ENCODE measurements at regions not wholly inside any gene's neighbourhood (a gene's known extent, or its start where the extent isn't known, plus 50 kb on each side); places are given as distances from the start of the nearest gene placed in this dataset.

DNA sequence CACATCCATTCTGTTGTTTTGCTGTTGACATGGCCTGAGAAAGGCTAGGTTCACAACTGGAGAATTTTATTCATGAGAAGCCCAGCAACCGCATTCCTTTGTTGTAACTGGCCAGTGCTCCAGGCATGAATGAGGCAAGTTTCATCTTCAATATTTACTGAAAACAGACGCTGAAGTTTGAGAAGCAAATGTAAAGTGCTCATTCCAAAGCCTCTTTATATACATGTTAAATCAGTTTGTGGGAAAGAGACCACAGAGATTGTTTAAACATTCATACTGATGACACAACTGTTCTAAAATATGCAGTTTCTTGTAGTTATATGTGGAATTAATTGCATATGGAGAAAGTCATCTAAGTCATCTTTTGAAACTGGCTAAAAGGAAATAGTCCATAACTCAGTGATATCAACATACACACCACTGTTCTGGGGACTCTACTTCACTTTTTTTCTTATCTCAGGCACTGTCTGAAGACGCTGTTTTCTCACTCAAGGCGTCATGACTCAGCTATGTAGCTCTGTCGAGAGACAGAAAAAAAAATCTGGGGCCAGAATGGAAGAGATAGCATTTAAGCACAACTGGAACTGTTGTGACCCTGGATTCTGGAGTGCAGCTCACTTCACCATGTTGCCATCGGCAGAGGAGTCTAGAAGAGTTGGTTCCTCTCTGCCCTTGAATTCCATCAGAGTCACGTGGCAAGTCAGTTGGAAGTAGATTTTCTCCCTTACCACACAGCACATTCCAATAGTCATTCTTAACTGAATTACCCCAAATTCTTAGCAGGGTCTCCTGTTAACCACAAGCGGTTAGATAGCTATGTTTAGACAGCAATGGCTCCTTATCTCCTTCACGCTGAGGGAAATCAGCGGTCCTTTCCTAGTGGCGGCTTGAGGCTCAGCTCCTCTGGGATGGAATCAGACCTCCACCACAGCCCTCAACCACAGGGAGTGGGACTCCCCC, 258.4 kb upstream of the HMGA2 start:
- Mint-ChIP-seq H3K4me3 (no peak overlapping the region), H3K36me3 (ENCODE audit: low read depth) (no peaks in the 10 kb centered on the region), H3K27me3 (peaks cover 8% of the 10 kb centered on the region), H3K27ac (no peak overlapping the region), H3K9me3 (no peaks in the 10 kb centered on the region), H3K4me1 (no peaks in the 10 kb centered on the region)
- DNase-seq, result no peak
- intact Hi-C loops (cut with micrococcal nuclease), result no loop called here

DNA sequence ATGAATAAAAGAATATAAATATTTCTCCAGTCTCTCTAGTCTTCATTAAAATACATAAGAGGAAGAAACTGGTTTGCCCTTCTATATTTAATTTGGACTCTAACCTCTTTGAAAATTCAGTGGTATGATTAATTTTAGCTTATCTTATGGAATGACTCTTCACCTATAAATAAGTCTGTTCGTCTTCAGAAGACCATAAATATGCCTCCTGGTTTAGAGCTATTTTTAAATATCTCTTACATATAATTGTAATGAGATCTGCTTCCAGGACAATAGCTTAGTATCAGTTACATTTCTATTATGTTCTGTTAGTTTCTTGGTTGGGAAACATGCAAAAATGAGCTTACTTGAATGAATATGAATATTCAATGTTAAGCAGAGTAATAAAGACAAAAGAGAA, 257.5 kb upstream of the HMGA2 start:
- no peaks in the 10 kb centered on the region for H3K36me3 Mint-ChIP-seq (ENCODE audit: low read depth)
- DNase-seq, result no peak
- H3K27me3 Mint-ChIP-seq, result peaks cover 8% of the 10 kb centered on the region
- no peak overlapping the region for H3K4me3 Mint-ChIP-seq
- no peaks in the 10 kb centered on the region for H3K9me3 Mint-ChIP-seq
- intact Hi-C loops (cut with micrococcal nuclease), result no loop called here
- no peaks in the 10 kb centered on the region for H3K4me1 Mint-ChIP-seq
- H3K27ac Mint-ChIP-seq, result no peak overlapping the region

DNA sequence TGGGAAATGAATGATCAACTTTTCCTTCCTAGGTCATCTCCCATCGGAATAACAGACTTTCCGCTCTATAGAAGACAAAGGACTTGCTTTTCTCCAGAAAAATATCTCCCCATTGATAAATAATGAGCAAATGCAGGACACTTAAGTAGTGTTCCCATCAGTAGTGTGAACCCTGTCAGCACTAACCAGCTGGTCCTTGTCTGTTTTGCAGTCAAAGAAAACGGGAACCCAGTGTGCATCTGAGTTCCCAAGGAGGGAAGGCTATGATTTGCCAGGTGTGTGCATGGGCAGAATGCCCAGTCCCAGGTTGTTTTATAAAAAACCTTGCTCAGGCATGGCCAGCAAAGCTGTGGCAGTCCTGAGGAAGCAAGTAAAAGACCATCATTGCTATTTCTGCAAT, 256.5 kb upstream of the HMGA2 start:
- Mint-ChIP-seq H3K4me3 (no peak overlapping the region), H3K36me3 (ENCODE audit: low read depth) (no peaks in the 10 kb centered on the region), H3K27ac (no peak overlapping the region), H3K4me1 (no peaks in the 10 kb centered on the region), H3K27me3 (peaks cover 8% of the 10 kb centered on the region), H3K9me3 (no peaks in the 10 kb centered on the region)
- intact Hi-C loops (cut with micrococcal nuclease), result no loop called here
- DNase-seq, result peak; percentile 37

DNA sequence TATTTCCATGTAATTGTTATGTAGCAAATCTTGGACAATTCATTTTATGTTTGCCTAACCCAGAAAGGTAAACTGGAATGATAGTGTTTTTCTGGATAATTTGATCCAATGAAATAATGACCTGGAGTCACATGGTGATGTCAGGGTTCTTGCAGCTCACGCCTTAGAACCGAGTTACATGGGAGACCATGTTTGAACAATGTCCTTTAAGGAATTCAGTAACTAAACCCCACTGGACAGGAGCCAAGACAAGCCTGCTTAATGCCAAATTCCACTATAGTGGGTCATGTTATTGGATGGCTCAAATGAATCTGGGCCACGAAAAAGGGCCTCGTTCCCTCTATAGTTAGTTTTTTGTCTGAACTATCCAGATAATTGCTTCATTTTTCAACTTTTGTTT, 255.8 kb upstream of the HMGA2 start:
- no peak overlapping the region for H3K4me3 Mint-ChIP-seq
- intact Hi-C loops (cut with micrococcal nuclease), result no loop called here
- H3K4me1 Mint-ChIP-seq, result no peaks in the 10 kb centered on the region
- no peaks in the 10 kb centered on the region for H3K36me3 Mint-ChIP-seq (ENCODE audit: low read depth)
- peaks cover 8% of the 10 kb centered on the region for H3K27me3 Mint-ChIP-seq
- no peaks in the 10 kb centered on the region for H3K9me3 Mint-ChIP-seq
- peak; percentile 3 for DNase-seq
- H3K27ac Mint-ChIP-seq, result no peak overlapping the region

DNA sequence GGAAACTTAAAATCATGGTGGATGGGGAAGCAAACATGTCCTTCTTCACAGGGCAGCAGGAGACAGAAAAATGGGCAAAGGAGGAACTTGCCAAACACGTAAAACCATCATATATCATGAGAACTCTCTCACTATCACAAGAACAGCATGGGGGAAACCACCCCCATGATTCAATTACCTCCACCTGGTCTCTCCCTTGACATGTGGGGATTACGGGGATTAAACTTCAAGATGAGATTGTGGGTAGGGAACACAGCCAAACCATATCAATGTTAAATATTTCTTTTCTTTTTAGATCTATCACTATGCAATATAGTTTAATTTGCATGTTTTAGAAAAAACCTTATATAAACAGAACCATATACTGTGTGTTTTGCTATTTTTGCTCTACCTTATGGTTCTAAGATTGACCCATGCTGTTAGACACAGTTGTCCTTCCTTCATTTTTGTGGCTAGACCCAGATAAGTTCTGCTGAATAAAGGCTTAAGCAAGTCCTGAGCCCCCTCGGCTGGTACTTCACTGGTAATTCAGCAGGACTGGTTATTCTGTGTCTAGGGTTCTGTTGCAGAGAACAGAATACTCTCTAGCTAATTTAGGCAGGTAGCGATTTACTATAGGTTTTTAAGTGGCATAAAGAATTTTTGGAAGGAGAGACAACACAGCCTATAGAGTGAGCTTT, 253.7 kb upstream of the HMGA2 start:
- no peak overlapping the region for H3K4me3 Mint-ChIP-seq
- intact Hi-C loops (cut with micrococcal nuclease), result no loop called here
- no peaks in the 10 kb centered on the region for H3K4me1 Mint-ChIP-seq
- H3K27me3 Mint-ChIP-seq, result peaks cover 8% of the 10 kb centered on the region
- H3K9me3 Mint-ChIP-seq, result no peaks in the 10 kb centered on the region
- no peak for DNase-seq
- H3K27ac Mint-ChIP-seq, result no peak overlapping the region
- no peaks in the 10 kb centered on the region for H3K36me3 Mint-ChIP-seq (ENCODE audit: low read depth)

DNA sequence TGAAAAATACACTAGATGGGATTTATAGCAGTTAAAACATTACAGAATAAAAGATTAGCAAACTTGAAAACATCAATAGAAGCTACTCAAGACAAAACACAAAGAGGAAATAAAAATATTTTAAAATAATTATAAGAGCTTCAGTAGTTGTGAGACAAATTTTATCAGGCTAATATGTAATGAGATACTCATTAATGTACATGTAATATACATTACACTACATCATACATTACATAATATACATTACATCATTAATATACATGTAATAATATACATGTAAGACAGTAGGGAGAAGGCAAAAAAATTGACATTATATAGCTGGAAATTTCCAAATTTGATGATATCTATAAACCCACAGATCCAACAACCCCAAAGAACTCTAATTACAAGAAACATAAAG, 249.4 kb upstream of the HMGA2 start:
- no peaks in the 10 kb centered on the region for H3K4me1 Mint-ChIP-seq
- intact Hi-C loops (cut with micrococcal nuclease), result no loop called here
- H3K36me3 Mint-ChIP-seq (ENCODE audit: low read depth), result no peaks in the 10 kb centered on the region
- H3K9me3 Mint-ChIP-seq, result no peaks in the 10 kb centered on the region
- no peak overlapping the region for H3K4me3 Mint-ChIP-seq
- DNase-seq, result no peak
- H3K27me3 Mint-ChIP-seq, result no peaks in the 10 kb centered on the region
- H3K27ac Mint-ChIP-seq, result no peak overlapping the region

DNA sequence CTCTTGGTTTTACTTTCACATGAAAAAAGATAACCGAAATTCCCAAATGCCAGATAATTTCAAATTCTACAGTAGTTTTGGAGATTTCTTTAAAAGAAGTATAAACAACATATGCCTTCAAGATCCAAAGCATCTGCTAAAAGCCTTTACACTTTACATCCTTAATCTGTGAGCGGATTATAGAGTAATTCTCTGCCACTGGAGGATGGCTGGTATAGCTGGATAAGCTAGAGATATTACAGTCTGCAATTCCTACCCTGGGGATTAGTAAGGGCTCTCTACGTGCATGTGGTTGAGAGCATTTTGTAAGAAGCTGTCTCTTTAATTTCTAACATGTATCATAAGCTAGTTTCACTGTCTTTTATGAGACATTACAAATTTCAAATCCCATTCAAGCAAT, 240.3 kb upstream of the HMGA2 start:
- DNase-seq, result no peak
- no peaks in the 10 kb centered on the region for H3K4me1 Mint-ChIP-seq
- no peak overlapping the region for H3K4me3 Mint-ChIP-seq
- H3K27me3 Mint-ChIP-seq, result no peaks in the 10 kb centered on the region
- intact Hi-C loops (cut with micrococcal nuclease), result no loop called here
- no peaks in the 10 kb centered on the region for H3K9me3 Mint-ChIP-seq
- H3K36me3 Mint-ChIP-seq (ENCODE audit: low read depth), result no peaks in the 10 kb centered on the region
- no peak overlapping the region for H3K27ac Mint-ChIP-seq

DNA sequence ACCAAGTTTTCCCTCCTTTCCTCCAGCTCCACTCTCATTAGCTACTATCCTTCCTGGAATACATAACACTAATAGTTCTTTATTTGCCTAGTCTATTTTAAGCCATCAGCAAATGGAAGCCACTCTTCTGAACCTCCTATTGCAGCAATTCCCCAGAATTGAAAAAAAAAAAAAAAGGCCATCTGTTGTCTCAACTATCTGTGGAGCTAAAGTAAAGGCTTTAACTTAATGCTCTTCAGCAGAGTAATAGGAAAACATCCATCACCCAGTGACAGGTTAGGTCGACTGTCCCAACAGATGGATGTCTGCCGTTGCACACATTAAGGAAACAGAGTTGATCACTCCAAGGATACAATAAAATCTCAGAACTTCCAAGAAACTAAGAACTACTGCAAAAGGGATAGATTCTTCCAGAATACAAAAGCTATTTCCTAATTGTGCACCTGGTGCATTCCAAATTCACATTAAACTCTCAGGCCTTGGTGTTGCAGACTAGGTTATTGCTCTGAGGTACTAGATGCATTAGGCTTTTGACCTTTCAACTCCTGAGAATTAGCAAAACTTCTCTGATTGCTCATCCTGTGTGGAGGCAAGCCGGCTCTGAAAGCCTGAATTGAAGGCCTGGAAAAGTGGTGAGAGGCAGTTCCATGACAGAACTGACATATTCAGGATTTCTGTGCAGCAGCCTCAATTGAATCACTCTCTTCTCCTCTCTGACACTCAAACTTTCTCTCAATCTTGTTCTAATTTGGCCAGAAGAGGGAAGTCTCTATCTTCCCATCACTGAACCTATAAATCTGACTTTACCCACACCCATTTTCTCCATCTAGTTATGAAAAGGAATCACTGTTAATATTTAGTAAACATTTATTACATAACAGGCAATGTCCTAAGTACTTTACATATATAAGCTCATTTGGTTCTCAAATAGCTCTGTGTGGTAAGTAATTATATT, 238.4 kb upstream of the HMGA2 start:
- H3K27ac Mint-ChIP-seq, result no peak overlapping the region
- no peak for DNase-seq
- H3K27me3 Mint-ChIP-seq, result no peaks in the 10 kb centered on the region
- H3K4me3 Mint-ChIP-seq, result no peak overlapping the region
- H3K9me3 Mint-ChIP-seq, result no peaks in the 10 kb centered on the region
- H3K36me3 Mint-ChIP-seq (ENCODE audit: low read depth), result no peaks in the 10 kb centered on the region
- H3K4me1 Mint-ChIP-seq, result no peaks in the 10 kb centered on the region
- intact Hi-C loops (cut with micrococcal nuclease), result no loop called here

DNA sequence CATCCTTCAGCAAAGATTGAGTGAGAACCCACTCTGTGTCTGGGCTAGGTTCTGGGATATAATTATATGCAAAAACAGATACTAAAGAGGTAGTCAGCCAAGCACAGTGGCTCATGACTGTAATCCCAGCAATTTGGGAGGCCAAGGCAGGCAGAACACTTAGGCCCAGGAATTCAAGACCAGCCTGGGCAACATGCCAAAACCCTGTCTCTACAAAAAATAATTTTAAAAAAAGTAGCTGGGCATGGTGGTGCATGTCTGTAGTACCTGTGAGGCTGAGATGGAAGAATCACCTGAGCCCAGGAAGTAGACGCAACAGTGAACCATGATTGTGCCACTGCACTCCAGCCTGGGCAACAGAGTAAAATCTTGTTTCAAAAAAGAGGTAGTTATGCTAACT, 237.5 kb upstream of the HMGA2 start:
- H3K27me3 Mint-ChIP-seq, result no peaks in the 10 kb centered on the region

DNA sequence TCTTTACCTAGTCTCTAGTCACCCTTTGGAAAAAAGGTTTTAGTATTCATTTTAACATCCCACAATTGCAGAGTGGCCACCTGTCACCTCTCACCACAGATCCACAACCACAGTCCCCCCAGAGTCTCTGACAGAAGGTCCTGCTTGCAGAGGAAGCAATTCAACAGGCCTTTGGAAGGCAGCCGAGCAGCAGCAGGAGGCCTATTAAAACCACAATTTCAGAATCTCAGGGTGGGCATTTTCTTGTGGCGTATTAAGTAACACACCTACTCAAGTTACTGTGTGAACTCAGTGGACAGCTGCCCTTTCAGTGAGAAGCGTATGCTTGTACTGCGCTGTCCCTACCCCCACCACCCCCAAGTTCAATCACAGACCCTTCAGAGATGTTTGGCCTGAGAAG, 234.0 kb upstream of the HMGA2 start:
- DNase-seq, result no peak
- Mint-ChIP-seq H3K9me3 (no peaks in the 10 kb centered on the region), H3K4me1 (no peaks in the 10 kb centered on the region), H3K4me3 (no peak overlapping the region), H3K27me3 (peaks cover 4% of the 10 kb centered on the region), H3K36me3 (ENCODE audit: low read depth) (no peaks in the 10 kb centered on the region), H3K27ac (no peak overlapping the region)
- intact Hi-C loops (cut with micrococcal nuclease), result no loop called here

More for the DNA sequence above, 237.5 kb upstream of the HMGA2 start:
- Mint-ChIP-seq H3K4me3 (no peak overlapping the region), H3K27ac (no peak overlapping the region), H3K9me3 (no peaks in the 10 kb centered on the region), H3K4me1 (no peaks in the 10 kb centered on the region), H3K36me3 (ENCODE audit: low read depth) (no peaks in the 10 kb centered on the region)
- intact Hi-C loops (cut with micrococcal nuclease), result no loop called here
- DNase-seq, result no peak

DNA sequence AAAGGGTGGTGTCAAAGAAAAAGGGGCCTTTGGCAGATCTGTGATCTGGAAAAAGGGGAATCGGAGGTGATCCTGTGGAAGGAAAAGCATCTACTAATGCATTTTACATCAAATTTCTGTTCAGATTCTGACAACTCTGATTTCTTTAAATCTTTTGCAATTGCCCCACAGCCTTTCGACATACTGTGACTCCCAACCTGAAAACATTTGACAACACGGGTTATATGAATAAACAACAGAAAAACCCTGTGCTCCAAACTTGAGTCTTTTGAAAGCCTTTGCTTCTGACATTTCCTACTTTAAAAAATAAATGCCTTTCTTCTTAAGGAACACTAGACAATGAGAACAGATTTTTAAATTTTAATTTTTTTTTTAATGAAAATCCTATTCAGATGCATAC, 231.9 kb upstream of the HMGA2 start:
- Mint-ChIP-seq H3K27ac (no peak overlapping the region), H3K4me1 (no peaks in the 10 kb centered on the region), H3K4me3 (no peak overlapping the region), H3K9me3 (no peaks in the 10 kb centered on the region), H3K27me3 (peaks cover 4% of the 10 kb centered on the region), H3K36me3 (ENCODE audit: low read depth) (no peaks in the 10 kb centered on the region)
- intact Hi-C loops (cut with micrococcal nuclease), result no loop called here
- DNase-seq, result no peak

DNA sequence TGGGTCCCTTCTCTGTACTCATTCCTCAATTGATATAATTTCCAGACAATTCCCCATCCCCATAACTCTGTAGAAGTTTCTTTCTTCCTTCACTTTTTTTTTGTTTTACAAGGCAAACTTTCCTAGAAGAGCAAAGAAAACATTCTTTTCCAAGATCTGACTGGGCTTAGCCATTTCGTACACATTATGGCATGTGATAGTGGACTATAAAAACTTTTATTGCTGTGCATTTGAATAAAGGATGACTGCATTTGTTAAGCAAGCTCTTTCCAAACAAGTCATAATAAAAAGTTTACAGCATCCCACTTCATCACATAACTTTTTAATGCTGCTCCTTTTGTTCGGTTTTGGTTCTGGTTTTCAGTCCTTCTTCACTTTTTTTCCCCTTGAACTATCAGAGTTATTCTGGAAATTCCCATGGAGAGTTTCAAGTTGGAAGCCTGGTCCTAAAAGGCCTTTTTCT, 231.0 kb upstream of the HMGA2 start:
- no peak for DNase-seq
- H3K4me1 Mint-ChIP-seq, result no peaks in the 10 kb centered on the region
- no peak overlapping the region for H3K27ac Mint-ChIP-seq
- peaks cover 5% of the 10 kb centered on the region for H3K27me3 Mint-ChIP-seq
- intact Hi-C loops (cut with micrococcal nuclease), result no loop called here
- no peaks in the 10 kb centered on the region for H3K36me3 Mint-ChIP-seq (ENCODE audit: low read depth)
- H3K4me3 Mint-ChIP-seq, result no peak overlapping the region
- H3K9me3 Mint-ChIP-seq, result no peaks in the 10 kb centered on the region

DNA sequence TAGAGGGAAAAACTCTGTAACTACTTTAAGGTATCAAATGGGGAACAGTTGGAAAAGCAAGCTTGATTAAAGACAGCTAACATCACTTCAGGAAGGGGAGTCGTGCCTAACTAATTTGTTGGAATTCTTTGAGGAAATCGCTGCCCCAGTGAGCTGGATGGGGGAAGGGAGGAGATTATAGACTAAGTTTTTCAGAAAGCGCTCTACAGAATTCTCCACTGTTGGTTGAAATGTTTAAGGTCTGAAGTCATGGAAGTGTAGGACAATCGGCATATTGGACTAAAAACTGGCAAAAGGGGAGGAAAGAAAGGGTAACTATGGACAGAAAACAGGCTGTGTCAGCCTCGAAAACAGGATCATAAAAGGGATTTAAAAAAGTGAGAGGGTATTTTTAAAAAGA, 229.9 kb upstream of the HMGA2 start:
- peaks cover 8% of the 10 kb centered on the region for H3K27me3 Mint-ChIP-seq
- H3K27ac Mint-ChIP-seq, result no peak overlapping the region
- no peak for DNase-seq
- no peak overlapping the region for H3K4me3 Mint-ChIP-seq
- no peaks in the 10 kb centered on the region for H3K36me3 Mint-ChIP-seq (ENCODE audit: low read depth)
- no peaks in the 10 kb centered on the region for H3K9me3 Mint-ChIP-seq
- H3K4me1 Mint-ChIP-seq, result no peaks in the 10 kb centered on the region
- intact Hi-C loops (cut with micrococcal nuclease), result no loop called here
